CD4-positive, alpha-beta T cell treated with Interleukin-15 for 1 hour (primary cell): ENCODE measurements at regions not wholly inside any gene's neighbourhood (a gene's known extent, or its start where the extent isn't known, plus 50 kb on each side); places are given as distances from the start of the nearest gene placed in this dataset.

Source experiments
- DNase-seq: peaks from one replicate; pipeline ENCODE4 v3.0.0-alpha.2; 2020

DNA sequence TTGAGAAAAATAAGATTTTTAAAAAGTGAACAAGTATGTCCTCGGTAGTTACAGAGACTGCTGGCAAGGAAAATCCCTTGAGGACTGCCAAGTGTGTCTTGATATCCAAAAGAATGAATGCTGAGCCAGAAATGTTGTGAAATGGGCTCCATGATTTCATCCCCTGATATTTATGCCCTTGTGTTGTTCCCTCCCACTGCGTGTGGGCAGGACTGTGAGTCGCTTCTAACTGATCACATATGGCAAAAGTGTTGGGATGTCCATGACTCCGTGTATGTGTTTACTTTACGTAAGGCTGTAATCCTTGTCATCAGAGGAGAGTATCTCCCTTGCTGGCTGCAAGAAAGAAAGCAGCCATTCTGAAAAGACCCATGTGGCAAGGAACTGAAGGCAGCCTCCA, 285.1 kb downstream of the SS18 start:
- no peak for DNase-seq

DNA sequence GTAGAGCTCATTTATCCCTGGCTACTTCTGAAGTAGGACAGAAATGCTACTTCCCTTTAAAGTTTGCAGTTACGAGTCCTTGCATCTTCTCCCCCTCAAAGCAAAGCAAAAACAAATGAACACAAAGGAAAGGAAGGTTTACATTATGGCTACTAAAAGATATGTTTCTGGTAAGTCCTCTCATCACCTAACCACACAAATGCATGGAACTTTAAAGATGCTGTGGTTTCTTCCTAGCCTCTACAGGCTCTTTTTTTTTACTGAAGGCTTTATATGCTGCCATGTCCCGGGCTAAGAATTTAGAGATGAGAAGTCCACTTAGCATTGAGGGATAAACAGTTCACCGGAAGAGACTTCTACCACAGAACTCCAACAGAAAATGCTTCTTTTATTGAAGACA, 291.2 kb downstream of the SS18 start:
- no peak for DNase-seq

DNA sequence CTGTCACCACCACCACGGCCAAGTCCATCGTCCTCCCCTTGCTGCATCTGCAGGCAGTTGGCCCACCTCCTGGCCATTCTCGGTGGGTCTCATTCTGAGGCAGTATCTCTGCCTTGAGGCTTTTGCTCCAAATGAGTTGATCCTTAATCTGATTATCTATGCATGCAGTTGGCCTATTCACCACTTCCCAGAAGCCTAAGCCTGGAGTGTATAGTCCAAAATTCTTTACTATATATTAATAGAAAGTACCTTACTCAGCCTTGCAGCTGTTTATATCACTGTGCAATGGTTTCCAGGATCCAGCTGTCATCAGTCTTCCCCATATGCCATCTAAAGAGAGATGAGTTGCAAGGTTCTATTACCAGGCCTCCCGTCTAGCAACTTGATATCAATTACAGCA, 292.4 kb downstream of the SS18 start:
- no peak for DNase-seq

DNA sequence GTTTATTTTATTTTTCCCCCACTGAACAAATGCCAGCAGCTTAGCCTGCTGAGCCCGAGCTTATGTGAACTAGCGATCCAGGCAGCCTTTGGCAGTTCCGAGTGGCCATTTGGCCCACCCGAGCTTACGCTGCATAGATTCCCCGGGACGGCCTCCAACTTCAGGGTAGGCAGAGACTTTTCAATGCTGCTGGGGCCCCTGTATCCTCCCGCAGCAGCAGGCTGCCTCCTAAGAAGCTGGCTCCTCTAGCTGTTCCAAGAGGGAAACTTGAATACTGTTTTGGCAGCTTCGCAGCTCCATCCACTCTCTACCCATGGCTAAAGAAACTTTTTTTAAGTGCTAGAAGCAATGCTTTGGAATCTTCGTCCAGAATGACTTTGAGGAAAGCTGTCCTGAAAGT, 295.2 kb downstream of the SS18 start:
- DNase-seq: no peak

DNA sequence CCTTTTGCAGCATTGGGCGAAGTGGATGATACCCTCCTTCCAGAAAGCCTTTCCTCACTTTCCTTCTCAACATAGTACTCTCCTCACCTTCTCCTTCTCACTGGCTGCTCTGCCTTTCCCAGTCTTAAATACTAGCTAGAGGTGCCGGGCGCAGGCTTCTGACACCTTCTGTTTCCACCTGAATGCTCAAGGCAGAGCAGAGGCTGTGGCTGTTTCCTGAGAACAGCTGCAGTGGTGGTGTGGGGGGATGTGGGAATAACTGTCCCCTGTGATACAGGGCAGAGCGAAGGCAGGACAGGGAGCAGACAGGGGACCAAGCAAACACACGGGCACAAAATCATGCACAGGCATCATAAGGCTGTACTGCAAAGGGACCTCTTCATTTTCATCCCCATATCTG, 303.1 kb downstream of the SS18 start:
- DNase-seq: no peak

DNA sequence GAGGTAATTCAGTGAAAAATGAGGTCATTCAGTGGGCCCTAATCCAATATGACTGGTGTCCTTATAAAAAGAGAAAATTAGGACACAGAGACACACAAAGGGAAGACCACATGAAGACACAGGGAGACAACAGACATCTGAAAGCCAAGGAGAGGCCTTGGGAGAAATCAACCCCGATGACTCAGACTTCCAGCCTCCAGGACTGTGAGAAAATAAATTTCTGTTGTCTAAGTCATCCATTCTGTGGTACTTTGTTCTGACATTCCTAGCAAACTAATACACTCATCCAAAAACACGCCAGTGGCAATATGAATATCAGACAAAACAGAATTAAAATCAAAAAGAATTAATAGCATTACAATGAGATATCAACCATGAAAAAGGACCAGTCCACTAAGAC, 303.7 kb downstream of the SS18 start:
- no peak for DNase-seq

DNA sequence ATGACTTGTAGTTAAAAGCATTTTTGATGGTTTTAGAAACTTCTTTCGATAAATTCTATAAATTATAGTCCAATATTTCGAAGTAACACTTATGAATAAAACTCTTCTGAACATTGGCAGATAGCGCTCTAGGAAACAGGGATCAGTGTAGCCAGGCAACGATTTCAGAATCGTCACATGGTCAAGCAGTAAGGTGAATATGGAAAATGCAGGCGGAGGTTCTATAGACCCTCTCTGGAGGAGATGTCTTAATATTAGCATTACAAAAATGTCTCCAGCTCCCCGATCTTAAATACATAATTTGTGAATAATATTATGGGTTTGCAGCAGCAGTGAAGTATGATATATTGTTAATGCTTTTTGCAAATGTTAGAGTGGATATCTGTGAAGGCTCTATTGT, 310.3 kb downstream of the SS18 start:
- DNase-seq: no peak

DNA sequence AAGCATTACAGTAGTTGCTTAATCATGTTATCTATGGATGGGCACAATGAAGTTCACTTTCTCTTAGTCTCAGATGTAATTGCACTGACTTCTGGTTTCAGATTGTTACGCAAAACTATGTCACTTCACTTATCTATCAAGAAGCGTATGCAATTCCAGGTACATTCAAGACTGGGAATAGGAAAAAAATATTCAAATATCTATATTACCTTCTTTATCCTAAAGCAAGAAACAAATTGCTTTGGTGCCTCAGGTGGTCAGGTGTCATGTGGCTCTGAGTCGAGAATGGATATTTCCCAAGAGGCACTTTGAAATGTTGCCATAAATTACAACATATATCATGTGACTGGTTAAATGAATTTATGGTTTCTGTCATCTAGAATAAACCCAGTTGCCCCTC, 318.6 kb downstream of the SS18 start:
- DNase-seq: no peak

DNA sequence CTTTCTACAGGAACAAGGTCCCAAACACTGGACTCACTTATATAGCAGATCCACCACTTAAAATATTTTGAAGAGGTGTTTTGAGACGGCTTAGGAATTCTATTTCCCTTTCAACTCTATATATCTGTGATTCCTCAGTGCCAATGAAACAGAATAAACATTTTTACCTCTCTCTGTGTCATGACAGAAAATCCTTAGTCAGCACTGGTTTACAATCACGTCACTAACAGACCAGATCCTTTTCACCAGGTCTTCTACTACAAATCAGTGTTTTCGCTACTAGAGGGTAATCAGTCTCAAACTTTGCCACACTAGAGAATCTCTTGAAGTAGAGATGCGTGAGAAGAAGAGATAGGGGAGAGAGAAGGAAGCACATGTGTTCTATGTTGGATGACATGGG, 325.6 kb downstream of the SS18 start:
- DNase-seq: no peak

DNA sequence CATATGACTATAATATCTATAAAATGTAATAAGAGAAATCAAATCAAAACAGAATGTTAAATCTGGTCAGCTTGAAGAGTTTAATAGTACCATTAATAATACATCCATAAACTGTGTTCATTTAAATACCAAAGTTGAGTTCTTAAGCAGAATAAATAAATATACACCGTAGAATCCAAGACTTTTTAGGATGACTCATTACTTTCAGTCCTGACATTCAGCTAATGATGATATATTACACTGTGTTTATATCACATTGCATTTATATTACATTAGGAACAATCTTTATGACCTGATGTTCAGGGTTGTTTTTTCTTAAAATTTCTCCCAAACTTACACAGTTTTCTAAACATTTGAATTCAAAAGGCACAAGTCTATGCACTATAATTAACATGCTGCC, 331.3 kb downstream of the SS18 start:
- DNase-seq: no peak

DNA sequence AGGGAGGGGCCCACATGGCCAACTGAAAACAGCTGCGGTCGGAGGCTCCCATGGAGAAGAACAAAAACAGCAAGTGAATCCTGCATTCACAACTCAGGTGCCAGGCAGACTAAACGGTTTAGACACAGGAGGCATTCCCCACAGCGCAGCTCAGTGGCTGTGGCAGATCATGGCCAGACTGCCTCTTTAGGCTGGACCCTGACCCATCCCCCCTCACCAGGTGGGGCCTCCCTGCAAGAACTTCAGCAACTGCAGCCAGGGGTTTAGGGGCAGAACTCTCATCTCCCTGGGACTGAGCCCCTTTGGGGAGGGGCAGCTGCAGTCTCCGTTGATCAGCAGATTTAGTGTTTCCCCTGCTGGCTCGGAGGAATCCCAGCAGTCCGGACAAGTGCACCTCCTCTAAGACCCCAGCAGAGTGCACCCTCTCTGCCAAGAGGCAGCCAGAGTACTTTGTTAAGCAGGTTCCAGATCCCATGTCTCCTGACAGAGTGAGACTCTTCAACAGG, 346.7 kb downstream of the SS18 start:
- DNase-seq: no peak

DNA sequence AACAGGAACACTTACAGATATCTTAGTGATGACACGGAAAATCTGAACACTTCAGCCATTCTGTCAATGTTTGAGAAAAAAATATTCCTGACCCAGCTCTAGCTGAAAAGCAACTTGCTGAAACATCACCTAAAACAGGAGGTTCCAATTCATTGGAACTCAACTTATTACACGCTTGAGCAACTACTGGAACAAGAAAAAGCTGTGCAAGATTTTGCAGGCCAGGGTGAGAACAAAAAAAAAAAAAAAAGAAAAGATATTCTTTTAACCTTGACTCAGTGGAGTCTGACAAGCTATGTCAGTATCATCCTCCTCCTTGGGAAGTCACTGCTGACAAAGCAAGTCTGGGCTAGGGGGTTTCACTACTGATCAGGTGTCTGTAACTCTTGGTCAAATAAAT, 351.0 kb downstream of the SS18 start:
- no peak for DNase-seq

DNA sequence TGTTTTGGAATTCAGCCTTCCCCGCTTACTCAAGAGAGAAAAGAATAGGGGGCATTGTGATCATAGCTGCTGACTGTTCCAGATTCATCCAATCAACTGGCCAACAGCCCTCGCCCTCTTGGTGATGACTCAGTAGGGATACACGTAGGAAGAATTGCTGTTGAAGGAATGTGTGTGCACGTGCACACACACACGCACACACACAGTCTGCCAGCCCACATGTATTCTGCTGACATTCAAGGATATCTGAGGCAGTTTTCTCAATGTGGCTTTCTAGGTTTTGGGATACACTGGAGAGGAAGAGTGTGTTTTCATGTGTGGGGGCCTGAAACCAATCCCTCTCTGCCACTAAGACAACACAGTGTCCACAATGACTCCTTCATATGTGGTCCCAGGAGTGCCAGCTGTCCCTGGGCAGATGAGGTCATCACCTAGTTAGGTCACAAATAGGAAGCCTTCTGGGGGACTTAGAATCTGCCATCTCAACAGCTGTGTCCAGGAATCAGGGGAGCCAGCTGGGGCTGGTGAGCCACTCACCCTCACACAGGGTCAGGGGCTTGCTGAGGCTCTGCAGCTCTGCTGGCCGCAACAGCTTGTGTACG, 352.6 kb downstream of the SS18 start:
- DNase-seq: no peak

DNA sequence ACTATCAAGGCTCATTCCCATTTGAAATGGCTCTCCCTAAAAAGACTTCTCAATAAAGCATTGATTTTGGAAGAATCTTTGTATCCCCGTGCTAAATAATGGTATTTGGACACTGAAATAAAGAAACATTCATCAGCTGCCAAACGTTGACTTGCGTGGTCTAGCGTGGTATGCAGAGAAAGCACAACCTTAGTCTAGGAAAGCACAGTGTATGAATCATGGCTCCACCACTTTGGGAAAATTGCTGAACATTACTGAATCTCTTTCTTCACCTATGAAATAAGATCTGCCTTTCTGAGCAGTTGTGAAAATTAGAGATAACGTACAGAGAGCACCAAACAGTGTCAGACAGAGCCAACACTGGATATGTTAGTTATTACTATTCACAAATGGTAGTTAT, 353.9 kb downstream of the SS18 start:
- no peak for DNase-seq

DNA sequence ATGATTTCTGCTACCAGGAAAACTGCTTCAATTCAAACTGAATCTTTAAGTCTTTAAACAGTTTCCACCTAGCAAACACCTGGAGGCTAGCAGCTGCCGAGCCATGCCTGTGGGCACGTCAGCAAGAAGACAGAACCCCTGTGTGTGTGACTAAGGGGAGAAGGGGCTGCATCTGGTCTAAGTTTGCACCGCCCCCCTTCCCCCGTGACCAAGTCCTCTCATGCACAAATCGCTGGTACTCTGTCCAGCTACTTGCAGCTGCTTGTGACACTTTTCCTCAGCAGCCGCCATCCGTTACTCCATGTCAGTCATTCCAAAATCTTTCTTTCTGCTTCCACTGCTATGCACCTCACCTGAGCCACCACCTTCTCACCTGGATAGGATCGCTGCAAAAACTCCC, 355.0 kb downstream of the SS18 start:
- no peak for DNase-seq

DNA sequence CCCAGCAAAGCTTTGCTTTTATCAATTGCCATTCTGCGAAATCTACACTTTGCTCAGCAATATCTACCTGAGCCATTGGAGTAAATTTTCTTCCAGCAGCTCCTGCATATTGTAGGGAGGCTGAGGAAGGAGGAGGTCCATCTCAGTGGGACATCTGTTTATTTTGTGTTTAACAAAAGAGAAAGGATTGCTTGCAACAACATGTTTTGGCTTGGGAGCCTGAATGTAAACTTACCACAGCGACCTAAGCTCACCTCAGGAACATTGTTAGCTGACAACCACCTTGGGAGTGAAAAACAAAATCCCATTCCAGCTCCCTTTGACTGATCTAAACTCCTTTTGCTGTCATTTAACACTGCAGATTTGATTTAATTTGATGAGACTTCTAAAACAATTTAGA, 356.1 kb downstream of the SS18 start:
- no peak for DNase-seq

DNA sequence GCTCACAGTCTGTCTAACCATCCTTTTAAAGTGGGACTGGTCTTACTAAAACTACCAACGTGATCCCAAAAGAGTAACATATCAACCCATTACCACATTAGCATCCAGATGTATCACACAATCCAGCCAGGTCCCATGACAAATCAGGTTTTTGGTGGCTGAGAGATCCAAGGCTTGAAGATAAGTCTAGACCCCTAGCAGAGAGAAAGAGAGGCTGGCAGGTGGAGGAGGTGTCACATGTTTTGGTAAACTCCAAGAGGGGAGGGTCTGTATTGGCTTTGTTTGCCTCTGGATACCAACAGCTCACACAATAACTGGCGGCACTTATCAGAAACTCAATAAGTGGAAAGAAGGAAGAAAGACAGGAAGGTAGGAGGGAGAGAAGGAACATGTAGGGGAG, 357.6 kb downstream of the SS18 start:
- no peak for DNase-seq

DNA sequence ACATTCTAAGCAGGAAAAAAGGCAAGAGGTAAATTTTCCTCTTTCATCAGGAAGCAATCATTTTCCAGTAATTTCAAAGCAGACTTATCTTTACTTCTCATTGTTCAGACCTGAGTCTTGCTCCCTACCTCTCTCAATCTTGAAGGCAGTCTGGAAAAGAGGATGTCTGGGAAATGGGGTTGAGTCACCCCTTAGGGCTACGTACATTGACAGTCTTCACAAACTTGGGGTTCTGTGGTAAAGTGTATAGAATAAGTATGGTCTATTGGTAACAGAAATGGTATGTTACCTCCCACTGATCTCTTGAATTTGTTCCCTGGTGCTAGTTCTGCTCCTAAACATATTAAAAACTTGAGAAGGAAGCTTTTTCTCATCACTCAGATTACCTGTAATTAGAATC, 361.3 kb downstream of the SS18 start:
- no peak for DNase-seq

DNA sequence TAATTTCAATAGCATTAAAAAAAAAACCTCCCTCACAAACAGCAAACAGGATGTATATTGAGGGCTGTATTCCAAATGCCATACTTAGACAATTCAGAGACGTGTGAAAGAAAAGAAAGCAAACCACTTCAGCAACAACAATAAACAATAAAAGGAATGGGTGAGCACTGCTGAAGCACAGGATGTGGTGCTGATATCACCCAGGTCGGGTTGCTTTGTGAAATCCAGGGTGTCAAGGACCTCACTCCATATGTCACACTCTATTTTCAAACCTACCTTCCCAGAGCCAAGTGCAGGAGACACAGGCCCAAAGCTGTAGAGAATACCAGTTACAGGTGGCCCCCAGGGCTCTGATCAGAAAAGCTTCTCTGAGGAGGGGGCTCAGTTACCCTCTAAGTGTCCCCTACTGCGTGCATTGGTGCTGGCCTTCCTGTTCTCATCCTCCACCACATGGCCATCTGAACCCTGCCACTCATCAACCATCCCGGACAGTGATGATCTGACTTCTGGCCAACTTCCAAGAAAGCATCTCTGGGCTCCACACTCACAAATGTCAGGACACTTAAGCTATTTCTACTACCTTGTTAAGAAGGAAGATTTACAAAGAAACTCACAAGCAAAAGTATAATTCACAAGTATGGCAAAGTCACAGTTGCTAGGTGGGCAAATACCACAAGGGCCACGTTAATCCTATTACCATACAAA, 363.0 kb downstream of the SS18 start:
- DNase-seq: no peak

DNA sequence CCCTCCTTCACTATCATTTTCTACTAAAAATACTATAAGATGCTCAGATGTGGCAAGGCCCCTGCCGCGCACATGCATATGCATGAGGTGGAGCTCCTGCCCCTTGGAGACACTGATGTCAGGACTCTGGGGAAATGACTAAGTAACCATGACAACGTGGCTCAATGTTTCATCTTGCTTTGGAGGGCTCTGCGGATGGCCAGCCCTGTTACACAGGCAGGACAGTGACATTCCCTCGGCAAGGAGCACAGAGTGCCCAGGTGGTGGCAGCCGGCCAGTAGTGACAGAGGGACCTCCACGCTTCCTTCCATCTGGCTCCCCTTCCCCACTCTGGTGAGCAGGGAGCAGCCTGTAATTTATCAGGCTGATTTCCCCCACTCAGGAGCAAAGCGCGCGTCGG, 364.1 kb downstream of the SS18 start:
- DNase-seq: no peak

DNA sequence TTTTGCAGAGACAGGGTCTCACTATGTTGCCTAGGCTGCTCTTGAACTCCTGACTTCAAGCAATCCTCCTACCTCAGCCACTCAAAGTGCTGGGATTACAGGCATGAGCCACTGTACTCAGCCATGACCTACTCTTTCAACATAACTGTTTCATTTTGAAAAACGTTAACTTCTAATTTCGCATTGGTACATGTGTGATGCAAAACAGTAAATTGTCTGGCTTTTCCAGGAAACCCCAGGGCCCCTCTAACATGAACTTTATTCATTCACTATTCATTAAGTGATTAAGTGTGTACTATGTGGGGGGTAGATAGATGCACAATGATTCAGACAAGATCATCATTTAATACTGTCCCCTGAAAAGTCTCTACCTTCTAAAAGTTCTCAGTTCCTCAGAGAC, 364.9 kb downstream of the SS18 start:
- no peak for DNase-seq

DNA sequence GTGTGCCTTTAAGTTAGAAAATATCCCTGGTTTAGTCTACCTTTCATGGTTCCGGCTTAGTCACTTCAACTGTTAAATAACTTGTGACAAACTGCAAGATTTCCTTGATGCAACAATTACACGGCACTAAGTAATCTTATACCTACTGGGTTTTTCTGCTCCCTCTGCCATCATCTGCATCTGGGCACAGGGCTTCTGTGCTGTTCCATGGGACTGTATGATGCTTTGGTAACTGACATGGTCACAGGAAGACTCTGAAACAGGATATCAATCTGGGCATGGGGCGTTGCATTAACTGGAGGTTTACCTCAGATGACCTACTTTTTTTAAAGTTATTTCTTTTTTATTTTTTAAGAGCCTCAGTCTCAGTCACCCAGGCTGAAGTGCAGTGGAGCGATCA, 365.4 kb downstream of the SS18 start:
- DNase-seq: no peak

DNA sequence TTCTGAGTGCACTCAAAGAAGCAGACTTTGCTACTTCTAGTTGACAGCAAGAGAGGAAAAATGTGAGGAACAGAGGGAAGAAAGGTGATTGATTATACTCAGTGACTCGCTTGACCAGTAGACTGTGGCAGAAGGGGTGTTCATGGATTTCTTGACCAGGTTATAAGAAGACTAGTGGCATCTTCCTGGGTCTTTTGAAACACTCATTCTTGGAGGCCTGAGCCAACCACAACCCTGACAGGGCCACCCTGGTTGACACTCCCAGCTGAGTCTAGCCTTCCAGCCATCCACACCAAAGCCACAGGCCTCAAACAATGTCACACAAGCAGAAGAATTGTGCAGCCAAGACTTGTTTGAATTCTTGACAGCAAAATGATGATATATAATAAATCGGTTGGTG, 366.3 kb downstream of the SS18 start:
- no peak for DNase-seq

DNA sequence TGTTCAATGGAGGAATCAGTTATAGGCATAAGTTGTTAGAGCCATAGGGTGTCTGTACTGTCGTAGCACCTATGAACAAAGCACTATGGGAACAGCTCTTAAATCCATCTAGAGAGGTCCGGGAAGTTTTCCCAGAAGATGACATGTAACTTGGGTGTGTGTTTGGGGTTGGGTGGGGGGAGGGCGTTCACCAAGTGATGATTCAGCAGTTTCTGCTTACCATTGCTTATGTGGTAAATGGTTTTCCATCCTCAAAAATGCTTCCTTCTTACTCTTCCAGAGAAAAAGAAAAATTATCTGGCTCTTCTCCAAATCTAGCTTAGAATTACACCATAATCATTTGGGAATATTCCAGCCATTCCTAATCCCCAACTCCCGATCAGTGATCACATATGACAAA, 361.1 kb upstream of the ZNF521 start:
- no peak for DNase-seq

DNA sequence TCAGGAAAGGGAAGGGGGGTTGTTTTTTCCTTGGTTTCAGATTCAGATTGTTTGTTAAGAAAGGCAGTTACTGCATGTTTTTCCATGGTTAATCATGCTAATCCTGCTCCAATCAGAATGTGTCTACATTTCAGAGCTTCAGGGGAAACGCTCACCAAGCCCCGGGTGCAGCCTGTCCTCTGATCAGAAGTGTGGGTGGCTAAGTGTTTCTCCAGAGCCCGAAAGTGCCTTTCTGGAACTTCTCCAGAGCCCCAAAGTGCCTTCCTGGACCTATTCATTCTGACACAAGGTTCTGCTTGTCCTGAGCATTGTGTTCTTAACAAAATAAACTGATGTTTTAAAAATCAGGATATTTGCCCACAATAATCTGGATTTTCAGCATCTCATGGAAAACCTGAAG, 359.0 kb upstream of the ZNF521 start:
- no peak for DNase-seq
